ENCODE measurements at regions not wholly inside any gene's neighbourhood (a gene's known extent, or its start where the extent isn't known, plus 50 kb on each side); places are given as distances from the start of the nearest gene placed in this dataset.

DNA sequence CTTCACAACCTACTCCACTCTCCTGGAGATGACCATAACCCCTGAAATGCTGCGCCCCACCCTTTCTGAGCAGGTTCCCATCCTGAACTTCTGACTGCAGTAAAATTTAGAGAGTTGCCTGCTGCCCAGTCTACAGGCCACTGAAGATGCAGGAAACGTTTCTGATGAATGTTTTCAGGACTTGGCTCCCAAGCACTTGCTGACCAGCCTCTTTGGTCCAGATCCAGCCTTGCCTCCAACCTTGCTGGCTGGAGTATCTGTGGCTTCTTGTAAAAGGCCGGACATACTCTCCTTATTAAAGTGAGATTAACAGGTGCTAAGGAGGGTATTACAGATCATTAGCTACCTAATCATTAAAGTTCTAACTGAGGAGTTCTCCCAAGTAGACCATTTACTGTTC, 70.3 kb upstream of the STXBP6 start:
- TF ChIP-seq, protein P1, sequence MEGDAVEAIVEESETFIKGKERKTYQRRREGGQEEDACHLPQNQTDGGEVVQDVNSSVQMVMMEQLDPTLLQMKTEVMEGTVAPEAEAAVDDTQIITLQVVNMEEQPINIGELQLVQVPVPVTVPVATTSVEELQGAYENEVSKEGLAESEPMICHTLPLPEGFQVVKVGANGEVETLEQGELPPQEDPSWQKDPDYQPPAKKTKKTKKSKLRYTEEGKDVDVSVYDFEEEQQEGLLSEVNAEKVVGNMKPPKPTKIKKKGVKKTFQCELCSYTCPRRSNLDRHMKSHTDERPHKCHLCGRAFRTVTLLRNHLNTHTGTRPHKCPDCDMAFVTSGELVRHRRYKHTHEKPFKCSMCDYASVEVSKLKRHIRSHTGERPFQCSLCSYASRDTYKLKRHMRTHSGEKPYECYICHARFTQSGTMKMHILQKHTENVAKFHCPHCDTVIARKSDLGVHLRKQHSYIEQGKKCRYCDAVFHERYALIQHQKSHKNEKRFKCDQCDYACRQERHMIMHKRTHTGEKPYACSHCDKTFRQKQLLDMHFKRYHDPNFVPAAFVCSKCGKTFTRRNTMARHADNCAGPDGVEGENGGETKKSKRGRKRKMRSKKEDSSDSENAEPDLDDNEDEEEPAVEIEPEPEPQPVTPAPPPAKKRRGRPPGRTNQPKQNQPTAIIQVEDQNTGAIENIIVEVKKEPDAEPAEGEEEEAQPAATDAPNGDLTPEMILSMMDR (IDR thresholded peaks at IDR 0.05): no peak
- TF ChIP-seq POLR2A (IDR thresholded peaks at IDR 0.05) (no peak), EP300 (IDR thresholded peaks at IDR 0.05) (no peak)
